C4-2B (cell line): ENCODE measurements at regions not wholly inside any gene's neighbourhood (a gene's known extent, or its start where the extent isn't known, plus 50 kb on each side); places are given as distances from the start of the nearest gene placed in this dataset.

Experiments
- ZFX ChIP-seq: fragments of 450-650 bp; IDR thresholded peaks from 2 replicates; pipeline ENCODE4 v1.6.1; 2017
- TF ChIP-seq, protein P1 (sequence below): fragments of 450-650 bp; conservative IDR thresholded peaks from 2 replicates; pipeline ENCODE4 v1.5.1; 2017; ENCODE audit warnings: mild to moderate bottlenecking

DNA sequence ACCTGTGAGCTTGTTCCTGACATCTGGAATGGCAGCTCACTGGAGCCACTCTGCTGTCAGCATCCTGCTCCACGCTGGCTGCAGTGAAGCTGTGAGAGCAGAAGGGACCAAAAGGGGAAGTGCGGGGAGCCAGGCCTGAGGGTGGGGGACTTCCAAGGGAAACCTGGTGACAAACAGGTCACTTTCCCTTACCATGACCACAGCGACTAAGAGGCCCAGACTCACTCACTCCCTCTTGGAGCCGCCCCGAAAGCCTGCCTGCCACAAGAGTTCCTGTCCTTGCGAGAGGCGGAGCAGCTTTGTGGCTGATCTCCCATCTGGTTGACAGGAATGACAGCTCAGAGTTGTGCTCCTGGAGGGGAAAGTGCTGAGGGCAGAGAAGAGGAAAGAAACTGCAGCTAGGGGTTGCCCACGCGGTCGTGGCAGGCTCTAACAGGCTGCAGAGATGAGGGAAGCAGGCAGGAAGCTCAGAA, 183.8 kb upstream of the NTM start:
- TF ChIP-seq, protein P1, sequence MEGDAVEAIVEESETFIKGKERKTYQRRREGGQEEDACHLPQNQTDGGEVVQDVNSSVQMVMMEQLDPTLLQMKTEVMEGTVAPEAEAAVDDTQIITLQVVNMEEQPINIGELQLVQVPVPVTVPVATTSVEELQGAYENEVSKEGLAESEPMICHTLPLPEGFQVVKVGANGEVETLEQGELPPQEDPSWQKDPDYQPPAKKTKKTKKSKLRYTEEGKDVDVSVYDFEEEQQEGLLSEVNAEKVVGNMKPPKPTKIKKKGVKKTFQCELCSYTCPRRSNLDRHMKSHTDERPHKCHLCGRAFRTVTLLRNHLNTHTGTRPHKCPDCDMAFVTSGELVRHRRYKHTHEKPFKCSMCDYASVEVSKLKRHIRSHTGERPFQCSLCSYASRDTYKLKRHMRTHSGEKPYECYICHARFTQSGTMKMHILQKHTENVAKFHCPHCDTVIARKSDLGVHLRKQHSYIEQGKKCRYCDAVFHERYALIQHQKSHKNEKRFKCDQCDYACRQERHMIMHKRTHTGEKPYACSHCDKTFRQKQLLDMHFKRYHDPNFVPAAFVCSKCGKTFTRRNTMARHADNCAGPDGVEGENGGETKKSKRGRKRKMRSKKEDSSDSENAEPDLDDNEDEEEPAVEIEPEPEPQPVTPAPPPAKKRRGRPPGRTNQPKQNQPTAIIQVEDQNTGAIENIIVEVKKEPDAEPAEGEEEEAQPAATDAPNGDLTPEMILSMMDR: no peak
- TF ChIP-seq ZFX: no peak
